Lower leg skin (tissue), 3 donors: ENCODE measurements at regions not wholly inside any gene's neighbourhood (a gene's known extent, or its start where the extent isn't known, plus 50 kb on each side); places are given as distances from the start of the nearest gene placed in this dataset.

Experiments used
- CTCF ChIP-seq, 3 donors: fragments of 450-650 bp; IDR thresholded peaks; one replicate each; pipeline ENCODE4 v1.5.1; 2016; ENCODE audit warnings: antibody characterized with exemption in 3 of 3, mild to moderate bottlenecking in 3 of 3, moderate library complexity in 2 of 3
- POLR2A ChIP-seq, 2 donors: fragments of 450-650 bp; IDR thresholded peaks; one replicate each; pipeline ENCODE4 v1.6.1; 2016 to 2017; ENCODE audit warnings: antibody characterized with exemption in 2 of 2, mild to moderate bottlenecking in 1 of 2, moderate library complexity in 1 of 2

- TF ChIP-seq CTCF (IDR thresholded peaks at IDR 0.05) (no peak), POLR2A (IDR thresholded peaks at IDR 0.05) (no peak)
Measured at GRCh38 chr14:58716706-58717105, 78.9 kb downstream of the DACT1 start.
